ENCODE measurements at regions not wholly inside any gene's neighbourhood (a gene's known extent, or its start where the extent isn't known, plus 50 kb on each side); places are given as distances from the start of the nearest gene placed in this dataset.

DNA sequence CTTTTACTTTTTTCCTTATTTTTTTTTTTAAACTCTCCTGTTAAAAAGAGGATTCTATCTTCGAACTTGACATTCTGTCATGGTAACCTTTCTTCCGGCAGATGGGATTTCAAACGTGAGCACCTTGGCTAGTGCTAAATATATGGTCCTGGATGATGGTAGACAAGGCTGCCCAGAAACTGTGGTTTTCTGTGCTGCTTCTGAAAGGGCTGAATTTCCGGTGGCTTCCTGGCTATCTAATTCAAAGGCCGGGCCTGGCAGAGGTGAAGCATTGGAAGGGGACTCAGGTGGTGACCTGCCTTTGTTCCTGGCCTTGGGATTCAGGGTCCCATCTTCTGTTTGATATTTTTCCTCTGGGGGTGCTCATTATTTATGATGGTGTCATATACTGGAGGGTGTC, 118.6 kb upstream of the MYL2 start:
- no peak for DNase-seq (ENCODE audit: low read depth)

DNA sequence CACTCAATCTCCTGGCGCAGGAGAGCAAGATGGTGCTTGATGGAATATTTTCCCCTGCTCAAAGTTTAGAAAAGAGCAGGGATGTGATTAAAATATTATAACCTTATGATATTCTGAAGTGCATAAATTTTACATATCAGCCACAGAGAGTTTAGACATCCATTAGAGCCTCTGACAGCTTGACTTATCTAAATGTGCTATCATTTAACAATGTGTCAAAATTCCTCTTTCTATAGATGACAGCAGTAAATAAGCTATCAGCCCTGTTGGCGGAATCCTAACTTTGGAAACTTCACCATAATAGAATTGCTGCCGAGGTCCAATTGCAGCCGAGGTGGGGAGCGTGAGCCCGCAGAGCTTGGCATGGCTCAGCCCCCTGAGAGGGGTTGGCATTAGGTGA, 117.7 kb upstream of the MYL2 start:
- DNase-seq (ENCODE audit: low read depth), result no peak

DNA sequence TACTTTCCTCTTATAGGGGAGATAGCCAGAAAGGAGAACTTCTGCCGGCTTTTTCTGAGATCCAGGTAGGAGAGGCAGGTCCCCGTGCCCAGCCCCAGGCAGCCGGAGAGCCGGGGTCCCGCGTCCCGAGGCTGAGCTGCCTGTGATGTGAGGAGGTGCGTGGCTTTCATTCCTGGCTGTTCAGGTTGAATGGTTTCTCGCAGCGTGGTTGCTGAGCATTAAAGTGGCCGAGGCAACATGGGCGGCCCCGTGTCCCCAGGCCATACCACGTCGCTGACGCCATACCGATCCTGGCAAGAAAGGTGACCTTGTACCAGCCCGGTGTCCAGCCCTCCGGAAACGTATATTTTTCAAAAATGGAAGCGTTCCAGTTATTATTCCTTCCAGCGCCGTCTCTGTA, 116.7 kb upstream of the MYL2 start:
- DNase-seq (ENCODE audit: low read depth), result no peak

DNA sequence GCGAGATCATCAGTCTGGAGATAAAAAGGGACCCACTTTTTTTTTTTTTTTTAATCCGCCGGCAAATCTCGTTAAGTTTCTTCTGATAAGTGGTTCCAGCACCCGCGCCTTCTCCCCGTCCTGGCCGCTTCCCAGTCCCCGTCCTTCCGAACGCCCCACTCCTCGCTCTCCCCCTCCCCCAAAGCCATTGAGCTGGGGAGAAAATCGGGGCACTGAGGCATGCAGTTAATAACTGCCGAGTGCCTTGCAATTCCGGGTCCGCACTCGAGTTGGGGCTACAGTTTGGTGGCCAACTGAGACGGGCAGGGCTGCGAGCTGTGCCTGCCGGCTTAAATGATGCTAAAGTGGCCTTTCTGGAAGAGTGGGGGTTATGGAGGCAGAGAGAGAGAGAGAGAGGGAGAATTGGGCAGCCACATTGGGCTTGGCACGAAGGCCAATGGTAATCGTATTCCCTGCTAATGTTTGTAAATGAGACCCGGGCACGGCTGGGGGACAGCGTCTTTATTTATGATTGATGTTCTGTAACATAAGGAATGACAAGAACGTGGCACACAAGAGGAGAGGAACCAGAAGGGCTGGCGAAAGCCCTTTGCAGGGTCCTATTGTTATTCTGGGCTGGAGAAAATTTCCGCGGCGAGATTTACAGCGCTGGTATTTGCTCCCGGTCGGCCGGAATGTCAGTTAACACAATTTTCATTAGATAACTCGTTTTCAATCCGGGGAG, 115.4 kb upstream of the MYL2 start:
- no peak for DNase-seq (ENCODE audit: low read depth)

DNA sequence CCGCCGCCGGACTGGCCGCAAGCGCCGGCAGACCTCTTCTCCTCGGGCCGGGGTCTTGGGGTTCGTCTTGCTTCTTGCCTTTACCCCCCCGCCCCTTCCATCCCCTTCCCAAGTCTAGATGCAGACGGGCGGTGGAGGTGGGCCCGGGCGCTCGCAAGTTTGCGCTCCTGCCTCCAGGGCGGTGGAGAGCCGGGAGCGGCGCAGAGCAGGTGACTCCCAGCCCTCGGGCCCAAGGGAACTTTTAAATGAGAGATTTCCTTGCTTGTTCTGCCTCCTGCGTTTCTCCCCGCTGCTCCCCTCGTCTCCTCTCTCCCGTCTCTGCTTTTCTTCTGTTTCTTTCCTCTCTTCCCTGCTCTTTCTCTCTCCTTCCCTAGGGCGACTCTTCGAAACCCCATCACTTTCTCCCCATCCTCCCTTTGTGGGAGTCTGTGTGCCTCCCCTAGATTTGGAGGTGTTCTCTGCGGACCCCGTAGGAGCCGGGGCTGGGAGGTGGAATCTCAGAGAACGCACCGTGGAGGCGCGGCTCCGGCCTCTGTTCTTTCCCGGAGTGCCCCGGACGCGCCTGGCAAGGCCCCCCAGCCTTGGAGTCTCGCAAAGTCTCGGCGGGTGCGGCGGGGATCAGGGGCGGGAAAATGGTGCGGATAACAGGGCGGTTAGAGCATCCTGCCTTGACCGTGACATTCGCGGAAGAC, 114.7 kb upstream of the MYL2 start:
- DNase-seq (ENCODE audit: low read depth), result no peak

DNA sequence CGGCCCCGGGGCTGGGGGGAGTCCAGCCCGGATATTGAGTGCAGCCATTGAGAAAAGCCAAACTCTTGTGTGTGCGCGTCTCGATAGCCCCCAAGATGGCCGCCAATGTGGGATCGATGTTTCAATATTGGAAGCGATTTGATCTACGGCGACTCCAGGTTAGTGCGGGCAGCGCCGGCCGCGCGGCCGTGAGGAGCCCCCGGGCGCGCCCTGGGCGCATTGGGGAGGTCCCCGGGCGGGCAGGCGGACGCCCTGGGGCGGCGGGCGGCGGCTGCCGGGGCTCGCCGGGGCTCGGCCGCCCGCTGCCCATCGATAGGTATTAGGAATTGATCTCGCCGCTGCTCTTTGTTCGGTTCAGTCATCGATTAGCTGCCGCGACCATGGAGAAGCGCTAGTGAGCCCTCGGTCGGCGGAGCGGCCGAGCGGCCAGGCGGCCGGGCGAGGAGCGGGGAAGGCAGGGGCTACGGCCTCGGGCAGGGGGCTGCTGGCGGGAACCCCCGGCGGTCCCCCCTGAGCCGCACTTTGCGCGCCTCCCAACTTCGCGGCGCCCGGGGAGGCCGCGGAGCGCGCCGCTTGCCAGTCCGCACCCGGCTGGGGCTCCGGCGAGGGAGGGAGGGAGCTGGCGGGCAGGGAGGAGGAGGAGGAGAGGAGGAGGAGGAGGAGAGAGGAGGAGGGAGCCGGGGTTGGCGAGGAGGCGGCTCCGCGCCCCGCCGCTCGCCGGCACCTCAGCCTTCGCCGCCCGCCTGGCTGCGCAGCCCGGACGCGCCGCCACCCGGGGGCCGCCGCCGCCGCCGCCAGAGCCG, 113.9 kb upstream of the MYL2 start, which contains the start of gene CUX2:
CUX2 (plus strand) TSS at position 83 of the 803 bp plus-strand sequence.
- DNase-seq (ENCODE audit: low read depth), result no peak

DNA sequence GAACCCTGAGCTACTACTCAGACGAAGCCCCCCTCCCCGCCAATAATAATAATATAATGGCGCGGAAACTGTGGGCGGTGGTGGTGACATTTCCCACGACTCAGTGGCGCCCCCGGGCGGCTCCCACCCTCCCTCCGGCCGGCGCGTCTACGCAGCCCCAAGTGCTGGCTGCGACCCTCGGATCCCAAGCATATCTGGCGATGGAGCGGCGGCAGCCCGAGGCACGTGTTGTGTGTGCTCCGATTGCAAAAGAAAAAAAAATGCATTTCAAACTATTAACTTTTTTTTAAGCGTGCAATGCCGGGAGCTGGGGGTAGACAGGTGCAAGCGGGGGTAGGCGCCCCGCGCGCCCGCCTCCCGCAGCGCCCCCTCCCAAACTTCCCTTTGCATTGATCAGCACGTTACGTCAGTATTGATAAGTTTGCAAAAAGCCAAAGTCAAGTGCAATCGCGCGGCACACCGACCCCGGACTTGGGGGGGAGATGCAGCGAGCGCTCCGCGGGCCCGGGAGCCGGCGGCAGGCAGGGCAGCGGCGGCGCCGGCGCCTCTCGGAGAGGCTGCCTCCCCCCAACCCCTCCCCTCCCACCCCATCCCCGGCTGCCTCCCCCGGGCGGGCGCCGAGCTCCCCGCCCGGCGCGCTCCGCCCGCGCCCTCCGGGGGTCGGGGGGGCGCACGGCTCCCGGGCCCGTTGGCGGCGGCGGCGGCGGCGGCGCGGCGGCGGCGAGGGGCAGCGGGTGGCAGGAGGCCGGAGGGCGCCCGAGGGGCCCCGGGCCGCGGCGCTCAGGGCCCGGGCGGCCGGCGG, 113.1 kb upstream of the MYL2 start:
- no peak for DNase-seq (ENCODE audit: low read depth)

DNA sequence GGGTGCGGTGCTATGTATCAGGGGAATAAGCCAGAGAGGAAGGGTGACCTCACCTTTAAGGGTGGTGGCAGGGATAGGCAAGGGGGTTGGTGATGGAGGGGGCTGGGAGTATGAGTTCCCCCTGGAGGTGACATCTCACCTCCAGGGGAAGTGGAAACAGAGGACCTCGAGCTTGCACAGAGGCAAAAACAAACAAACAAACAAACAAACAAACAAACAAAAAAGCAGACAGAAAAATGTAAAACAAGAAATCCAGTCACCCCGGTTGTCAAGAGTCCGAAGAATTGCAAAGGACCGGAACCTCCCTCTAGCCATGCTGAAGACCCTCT, 112.2 kb upstream of the MYL2 start:
- no peak for DNase-seq (ENCODE audit: low read depth)

DNA sequence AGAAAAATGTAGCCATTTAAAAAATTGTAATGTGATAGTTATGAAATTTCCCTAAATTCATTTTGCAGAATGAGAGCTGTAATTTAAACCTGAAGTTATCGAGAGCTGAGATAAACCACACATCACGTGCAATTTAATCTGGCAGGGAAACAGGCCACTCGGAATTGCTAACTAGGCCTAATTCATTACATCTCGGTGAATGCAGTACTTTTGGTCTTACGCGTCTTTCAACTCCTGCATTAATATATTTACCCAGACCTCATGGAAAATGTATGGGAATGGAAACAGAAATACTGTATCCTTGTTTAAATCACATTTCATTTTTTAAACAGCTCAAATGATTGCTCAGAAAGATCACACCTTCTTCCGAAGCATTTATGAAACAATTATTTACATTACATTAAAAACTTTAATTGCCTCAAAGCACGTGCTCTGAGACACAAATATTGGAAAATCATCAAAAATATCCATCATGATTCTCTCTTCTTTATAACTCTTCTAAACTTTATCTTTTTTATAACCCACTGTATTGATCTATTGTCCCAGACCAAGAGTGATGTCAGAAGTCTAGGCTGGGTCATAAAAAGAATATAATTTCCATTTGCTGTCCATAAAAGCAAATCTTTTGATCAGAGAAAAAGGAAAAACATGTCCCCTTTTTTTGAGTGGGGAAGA, 111.7 kb upstream of the MYL2 start:
- DNase-seq (ENCODE audit: low read depth), result no peak

DNA sequence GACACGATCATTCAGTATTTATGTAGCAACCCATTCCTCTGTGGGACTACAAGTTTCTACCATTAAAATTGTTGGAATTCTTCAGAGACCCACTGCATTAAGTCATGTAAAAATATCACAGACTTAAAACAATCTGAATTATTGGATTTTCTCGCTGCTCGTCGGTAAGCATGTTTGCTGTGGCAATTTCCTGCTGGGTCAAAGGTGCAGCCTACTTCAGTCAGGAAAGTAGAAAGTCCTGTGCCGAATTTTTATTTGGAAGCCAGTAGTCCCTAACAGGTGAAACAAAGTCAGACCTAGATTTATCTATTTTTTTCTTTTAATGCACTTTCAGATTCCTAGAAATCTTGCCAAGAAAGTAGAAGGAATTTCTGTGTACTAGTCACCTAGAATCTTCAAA, 110.4 kb upstream of the MYL2 start:
- DNase-seq (ENCODE audit: low read depth), result no peak

DNA sequence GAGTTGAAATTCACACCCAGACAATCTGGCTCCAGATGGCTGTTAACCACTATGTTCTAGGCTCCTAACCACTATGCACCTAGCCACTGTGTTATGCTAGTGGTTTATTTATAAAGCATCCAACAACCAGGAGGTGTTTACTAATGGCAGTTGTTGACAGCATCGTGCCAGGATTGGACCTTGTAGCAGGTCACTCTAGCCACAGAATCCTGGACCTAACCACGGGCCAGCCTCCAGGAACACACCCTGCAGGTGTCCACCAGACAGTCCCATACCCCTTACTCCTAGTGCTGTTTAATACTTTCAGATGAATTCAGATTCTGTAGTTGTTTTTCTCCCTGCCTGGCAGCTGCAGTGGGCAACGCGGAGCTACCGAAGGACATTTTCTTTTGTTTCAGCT, 109.4 kb upstream of the MYL2 start:
- DNase-seq (ENCODE audit: low read depth), result no peak

DNA sequence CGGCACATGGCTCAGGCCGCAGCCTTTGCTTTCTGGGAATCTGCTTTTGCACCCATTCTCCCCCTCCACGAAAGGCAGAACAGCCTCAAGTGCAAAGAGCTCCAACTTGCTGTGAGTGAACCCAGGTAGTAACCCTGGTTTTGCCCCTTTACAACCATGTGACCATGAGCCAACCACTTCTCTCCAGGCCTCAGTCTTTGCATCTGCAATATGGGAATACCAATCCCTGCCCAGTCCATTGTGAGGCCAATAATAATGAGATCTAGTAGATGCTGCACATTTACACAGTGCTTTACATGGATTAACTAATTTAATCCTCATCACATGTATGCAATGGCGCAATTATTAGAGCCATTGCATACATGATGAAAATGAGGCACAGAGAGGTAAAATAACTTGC, 108.9 kb upstream of the MYL2 start:
- no peak for DNase-seq (ENCODE audit: low read depth)

DNA sequence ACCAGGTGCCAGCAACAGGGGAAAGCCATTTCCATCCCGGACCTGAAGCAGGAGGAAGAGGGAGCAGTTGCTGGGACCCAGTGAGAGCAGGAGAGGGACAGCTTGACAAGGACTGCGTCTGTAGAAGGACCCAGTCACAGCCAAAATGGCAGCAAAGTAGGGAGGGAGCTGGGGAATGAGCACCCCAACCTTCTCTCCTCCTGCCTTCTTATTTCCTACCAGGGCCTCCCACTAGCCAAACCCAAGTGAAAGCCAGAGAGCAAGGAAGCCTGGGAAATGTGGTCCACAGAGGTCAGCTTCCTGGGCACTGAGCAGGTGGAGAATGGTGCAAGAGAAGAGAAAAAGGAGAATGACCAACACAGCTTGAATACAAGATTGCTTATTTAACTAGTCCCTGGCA, 108.5 kb upstream of the MYL2 start:
- DNase-seq (ENCODE audit: low read depth), result no peak

DNA sequence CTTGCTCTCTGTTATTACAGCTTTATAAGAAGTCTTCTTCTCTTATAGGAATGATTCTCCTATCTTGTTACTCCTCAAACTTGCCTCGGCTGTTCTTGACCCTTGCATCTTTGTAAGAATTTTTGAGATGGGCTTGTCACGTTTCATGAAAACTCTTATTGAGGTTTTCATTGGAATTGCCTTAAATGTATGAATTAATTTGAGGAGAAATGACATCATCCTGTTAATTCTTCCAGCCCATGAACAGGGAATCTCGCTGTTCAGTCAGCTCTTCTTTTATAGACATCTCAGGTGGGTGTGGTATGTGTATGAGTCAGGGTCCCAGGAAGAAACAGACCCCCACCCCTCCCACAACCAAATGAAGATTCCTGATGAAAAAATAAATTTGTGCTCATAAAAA, 107.1 kb upstream of the MYL2 start:
- no peak for DNase-seq (ENCODE audit: low read depth)

DNA sequence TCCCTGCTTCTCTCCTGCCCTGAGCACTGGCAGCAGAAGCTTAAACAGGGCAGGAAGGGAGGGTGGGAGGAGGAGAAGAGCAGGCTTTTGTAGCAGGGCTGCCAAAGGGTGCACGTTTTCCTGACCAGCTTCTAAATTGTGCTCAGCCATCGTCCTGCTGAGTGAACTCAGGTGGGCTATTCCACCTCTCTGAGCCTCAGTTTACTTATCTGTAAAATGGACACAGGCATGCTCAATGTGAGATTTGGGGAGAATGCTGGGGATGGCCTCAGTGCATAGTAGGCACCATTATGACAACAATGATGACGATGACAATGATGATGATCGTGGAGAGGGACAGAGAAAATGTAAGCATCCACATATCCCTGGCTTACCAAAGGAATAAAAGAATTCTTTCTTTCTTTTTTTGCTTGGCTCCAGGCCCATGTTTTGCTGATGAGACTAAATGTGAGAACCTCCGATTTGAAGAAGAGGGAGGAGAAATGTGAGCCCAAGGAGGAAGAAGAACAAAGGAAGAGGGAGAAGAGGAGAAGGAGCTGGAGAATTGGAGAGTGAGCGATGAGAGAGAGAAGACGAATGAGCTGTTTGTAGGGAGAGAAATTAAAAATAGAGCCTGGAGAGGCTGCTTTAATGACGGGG, 105.5 kb upstream of the MYL2 start:
- no peak for DNase-seq (ENCODE audit: low read depth)

DNA sequence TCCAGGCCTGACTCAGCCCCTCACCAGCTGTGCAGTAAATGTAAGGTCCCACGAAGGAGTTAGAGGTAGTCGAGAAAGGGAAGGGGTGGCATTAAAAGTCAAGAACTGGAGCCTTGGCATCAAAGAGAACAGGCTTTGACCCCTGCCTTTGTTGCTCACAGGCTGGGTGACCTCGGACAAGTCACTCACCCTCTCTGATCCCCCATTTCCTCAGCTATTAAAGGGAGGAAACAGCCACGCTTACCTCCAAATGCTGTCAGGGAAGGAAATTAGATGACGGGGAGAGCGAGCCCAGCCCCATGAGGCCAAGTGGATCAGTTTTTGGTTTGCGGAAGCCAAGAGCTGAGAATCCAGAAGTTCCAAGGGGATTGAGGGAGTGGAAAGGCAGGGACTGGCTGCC, 104.9 kb upstream of the MYL2 start:
- no peak for DNase-seq (ENCODE audit: low read depth)

DNA sequence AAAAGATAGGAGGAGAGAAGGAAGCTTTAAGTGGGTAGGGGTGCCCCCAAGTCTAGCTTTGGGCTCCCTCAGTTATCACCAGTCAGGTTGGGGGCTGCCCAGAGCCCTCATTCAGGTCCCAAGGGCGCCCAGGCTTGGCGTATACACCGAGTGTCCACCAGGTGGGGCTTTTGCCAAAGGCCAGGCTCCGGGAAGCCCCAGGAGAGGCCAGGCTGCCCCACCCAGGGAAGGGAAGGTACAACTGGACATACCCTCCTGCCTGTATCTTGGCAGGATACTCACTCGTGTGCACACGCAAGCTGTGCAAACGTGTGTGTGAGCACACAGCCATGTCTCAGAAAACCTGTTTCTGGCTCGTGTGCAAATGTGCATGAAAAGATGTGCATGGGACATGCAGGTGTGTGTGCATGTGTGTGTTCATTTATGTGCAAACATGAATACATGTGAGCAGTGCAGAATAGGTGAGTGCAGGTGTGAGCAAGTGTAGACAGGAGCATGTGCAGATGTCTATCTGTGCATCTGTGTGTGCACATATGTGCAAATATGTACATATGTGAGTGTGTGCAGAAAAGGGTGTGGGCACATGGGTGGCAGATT, 103.9 kb upstream of the MYL2 start:
- DNase-seq (ENCODE audit: low read depth), result peak; percentile 30

DNA sequence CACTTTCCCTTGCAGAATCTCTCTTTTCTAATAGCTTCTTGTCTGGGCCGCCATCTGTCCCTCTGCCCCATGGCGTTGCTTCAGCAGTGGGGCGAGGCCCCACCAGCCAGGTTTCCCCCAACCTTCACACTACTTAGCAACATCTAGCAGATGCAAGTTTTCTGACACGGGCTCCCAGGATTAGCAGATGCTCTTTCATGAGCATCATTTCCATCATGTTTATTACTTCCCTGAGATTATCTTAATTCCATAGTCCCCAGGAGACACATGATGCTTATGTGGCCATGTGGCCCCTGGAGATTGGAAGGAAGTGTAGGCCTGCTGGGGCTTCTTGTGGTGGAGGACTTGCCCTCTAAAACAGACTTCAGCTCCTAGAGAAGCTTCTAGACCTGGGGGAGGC, 102.0 kb upstream of the MYL2 start:
- no peak for DNase-seq (ENCODE audit: low read depth)

DNA sequence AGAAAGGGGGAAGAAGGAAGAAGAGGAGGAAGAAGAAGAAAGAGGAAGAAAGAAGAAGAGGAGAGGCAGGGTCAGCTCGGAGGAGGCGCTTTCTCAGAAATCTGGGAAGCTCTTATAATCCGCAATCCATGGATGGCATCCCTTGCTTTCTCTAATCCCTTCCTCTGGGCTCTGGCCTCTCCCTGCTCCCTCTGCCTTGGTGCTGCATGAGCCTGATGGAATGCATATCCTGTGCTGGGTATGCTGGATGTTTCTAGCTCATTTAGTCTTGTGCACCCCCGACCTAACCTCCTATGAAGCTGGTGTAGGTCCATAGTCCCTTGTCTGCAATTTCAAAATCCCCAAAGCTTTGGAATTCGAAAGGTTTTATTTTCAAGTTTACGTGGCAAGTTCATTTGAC, 94.2 kb upstream of the MYL2 start:
- no peak for DNase-seq (ENCODE audit: low read depth)

DNA sequence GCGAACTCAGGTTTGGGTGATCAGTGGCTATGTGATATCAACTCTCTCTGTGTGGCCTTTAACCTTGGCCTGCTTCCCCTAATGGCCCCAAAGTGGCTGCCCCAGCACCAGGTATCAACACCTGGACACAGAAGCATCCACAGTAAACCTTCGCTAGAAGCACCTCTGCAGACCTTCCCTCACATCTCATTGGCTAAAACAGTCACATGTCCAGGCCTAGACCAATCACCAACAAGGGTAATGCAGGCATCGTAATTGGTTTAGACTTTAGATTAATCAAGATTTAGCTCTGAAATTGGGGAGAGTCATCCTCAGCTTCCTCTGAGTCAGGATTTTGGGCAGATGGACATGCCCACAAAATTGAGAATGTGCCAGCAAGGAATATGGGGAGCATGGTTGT, 92.5 kb upstream of the MYL2 start:
- no peak for DNase-seq (ENCODE audit: low read depth)

DNA sequence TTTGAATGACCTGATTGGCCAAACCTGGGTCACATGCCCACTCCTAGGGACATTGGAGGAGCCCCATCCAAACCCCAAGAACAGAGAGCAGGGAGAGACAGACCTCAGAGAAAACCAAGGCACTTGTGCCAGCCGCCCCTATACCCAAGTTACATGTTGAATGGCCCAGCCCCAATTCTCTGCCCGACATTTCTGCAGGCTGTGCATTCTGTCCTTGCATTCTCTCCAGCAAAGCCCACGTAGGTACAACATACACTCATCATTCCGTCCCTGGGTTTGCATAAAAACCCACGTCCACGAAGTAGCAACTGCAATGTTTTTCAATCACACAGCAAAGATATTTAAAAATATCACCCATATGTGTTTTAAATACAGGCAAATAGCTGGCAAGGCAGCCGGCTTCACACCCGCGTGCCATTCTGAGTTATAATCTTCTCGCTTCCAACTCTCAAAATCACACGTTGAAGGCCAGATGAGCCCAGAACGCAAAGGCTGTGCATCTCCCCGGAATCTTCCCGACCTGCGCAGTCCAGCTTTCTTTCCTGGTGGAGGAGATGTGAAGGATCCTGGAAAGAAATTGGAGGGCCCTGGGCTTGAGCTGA, 91.7 kb upstream of the MYL2 start:
- DNase-seq (ENCODE audit: low read depth), result no peak

Data from stimulated activated CD8-positive, alpha-beta memory T cell treated with anti-CD3 and anti-CD28 coated beads, Interleukin-12 subunit alpha, Interleukin-12 subunit beta, amount 100 ng/mL, for 1 hour (primary cell).